SU-DHL-6 (cell line): ENCODE measurements at regions not wholly inside any gene's neighbourhood (a gene's known extent, or its start where the extent isn't known, plus 50 kb on each side); places are given as distances from the start of the nearest gene placed in this dataset.

ENCODE experiments used
- H2AFZ ChIP-seq: fragments of 200-600 bp; sonication (generic); 2 replicates; pipeline ENCODE4 v1.6.1; 2014; ENCODE audit warnings: low read depth, mild to moderate bottlenecking, moderate library complexity, mixed read lengths, antibody characterized with exemption, low read length; ENCODE audit not compliant: severe bottlenecking
- H3F3A ChIP-seq: fragments of 200-600 bp; shearing (Covaris generic); 2 replicates; pipeline ENCODE4 v1.6.0; 2016; ENCODE audit warnings: antibody characterized with exemption, mild to moderate bottlenecking; ENCODE audit not compliant: insufficient read depth
- H3K27ac ChIP-seq: fragments of 200-600 bp; sonication (generic); 2 replicates; pipeline ENCODE4 v1.5.1; 2016; ENCODE audit warnings: low read depth, mild to moderate bottlenecking, low read length, moderate library complexity, mixed read lengths
- H3K27me3 ChIP-seq: fragments of 200-600 bp; sonication (generic), shearing (Covaris generic); 2 replicates; pipeline ENCODE4 v1.6.0; 2014; ENCODE audit warnings: mild to moderate bottlenecking, low read length
- H3K36me3 ChIP-seq: fragments of 200-600 bp; sonication (generic); 2 replicates; pipeline ENCODE4 v1.6.1; 2014; ENCODE audit warnings: mild to moderate bottlenecking, low read length, mixed read lengths
- H3K4me2 ChIP-seq: fragments of 300-600, 200-600 bp; shearing (Covaris generic), sonication (generic); 2 replicates; pipeline ENCODE4 v1.6.0; 2014; ENCODE audit warnings: low read length, low read depth, mild to moderate bottlenecking; ENCODE audit not compliant: poor library complexity, severe bottlenecking
- H3K4me3 ChIP-seq: fragments of 200-600 bp; sonication (generic); 2 replicates; pipeline ENCODE4 v1.5.1; 2014; ENCODE audit warnings: antibody characterized with exemption, low read length, mild to moderate bottlenecking, mixed read lengths; ENCODE audit not compliant: insufficient read depth, poor library complexity, severe bottlenecking
- H3K79me2 ChIP-seq: fragments of 200-600 bp; sonication (generic); 2 replicates; pipeline ENCODE4 v1.6.1; 2014; ENCODE audit warnings: mild to moderate bottlenecking, low read length, moderate library complexity; ENCODE audit not compliant: insufficient read depth
- H3K9ac ChIP-seq: fragments of 200-600 bp; sonication (generic); 2 replicates; pipeline ENCODE4 v1.7.0; 2014; ENCODE audit warnings: mild to moderate bottlenecking, low read length
- H3K9me2 ChIP-seq: fragments of 200-600 bp; sonication (generic); replicated peaks from 2 replicates; pipeline ENCODE4 v1.6.1; 2014; ENCODE audit warnings: low read length; ENCODE audit not compliant: insufficient read depth
- H3K9me3 ChIP-seq: fragments of 200-600 bp; sonication (generic); 2 replicates; pipeline ENCODE4 v1.6.1; 2014; ENCODE audit warnings: low read length, mixed read lengths; ENCODE audit not compliant: insufficient read depth
- H4K20me1 ChIP-seq: fragments of 200-600 bp; sonication (generic); 2 replicates; pipeline ENCODE4 v1.6.1; 2014; ENCODE audit warnings: low read depth, mild to moderate bottlenecking, antibody characterized with exemption, low read length, moderate library complexity, mixed read lengths
- CTCF ChIP-seq: fragments of 200-600 bp; sonication (generic); IDR thresholded peaks from one replicate; pipeline ENCODE4 v1.5.1; 2017; ENCODE audit warnings: antibody characterized with exemption, mild to moderate bottlenecking, low read length, moderate library complexity; ENCODE audit not compliant: insufficient read depth, poor library complexity, severe bottlenecking
- EZH2phosphoT487 ChIP-seq: fragments of 200-600 bp; sonication (generic), shearing (Covaris generic); conservative IDR thresholded peaks from 2 replicates; pipeline ENCODE4 v1.6.1; 2018; ENCODE audit warnings: mild to moderate bottlenecking, antibody characterized with exemption, low read length, moderate library complexity, mixed read lengths

GRCh38 chr19:32219392-32219791 lies 126.0 kb upstream of the ZNF507 start:
- Histone ChIP-seq H4K20me1 (no peaks in the 10 kb centered on the region), H3K9me3 (no peaks in the 10 kb centered on the region), H3K27ac (no peak overlapping the region), H3K27me3 (no peaks in the 10 kb centered on the region), H3K9me2 (no peaks in the 10 kb centered on the region), H2AFZ (no peak overlapping the region), H3K9ac (no peak overlapping the region), H3K4me2 (no peak overlapping the region), H3K36me3 (no peaks in the 10 kb centered on the region), H3F3A (no peaks in the 10 kb centered on the region), H3K79me2 (no peaks in the 10 kb centered on the region), H3K4me3 (no peak overlapping the region)
- TF ChIP-seq CTCF: no peak
- TF ChIP-seq EZH2phosphoT487: no peak

DNA sequence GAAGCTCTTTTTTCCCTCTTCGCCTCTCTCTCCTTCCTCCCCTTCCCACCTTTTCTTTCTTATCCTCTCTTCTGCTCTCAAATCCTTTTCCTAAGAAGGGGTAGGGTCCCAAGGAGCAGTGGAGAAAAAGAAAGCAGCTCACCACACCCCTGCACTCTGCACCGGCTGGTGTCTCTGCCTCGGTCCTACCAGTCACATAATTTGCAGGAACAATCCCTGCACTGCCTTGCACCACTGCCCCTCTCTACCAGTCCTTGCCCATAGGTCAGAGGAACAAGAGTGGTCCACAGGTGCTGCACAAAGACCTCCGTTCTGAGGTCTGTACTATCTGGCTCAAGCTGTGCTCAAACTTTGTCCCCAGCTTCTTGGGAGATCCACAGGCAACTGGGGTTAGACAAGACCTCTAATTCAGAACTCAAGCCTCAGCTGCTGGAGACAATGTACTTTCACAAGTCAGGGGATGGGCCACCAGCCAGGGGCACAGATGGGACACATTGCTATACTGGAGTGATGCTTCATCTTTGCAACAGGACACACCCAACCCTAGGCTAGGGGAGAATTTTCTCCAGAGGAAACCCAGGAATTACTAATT lies 125.4 kb upstream of the ZNF507 start:
- Histone ChIP-seq H3K9me2 (no peaks in the 10 kb centered on the region), H3K36me3 (no peaks in the 10 kb centered on the region), H2AFZ (no peak overlapping the region), H3K9me3 (no peaks in the 10 kb centered on the region), H3K9ac (no peak overlapping the region), H3K79me2 (no peaks in the 10 kb centered on the region), H4K20me1 (no peaks in the 10 kb centered on the region), H3K4me2 (no peak overlapping the region), H3K27ac (no peak overlapping the region), H3K27me3 (no peaks in the 10 kb centered on the region), H3K4me3 (no peak overlapping the region), H3F3A (no peaks in the 10 kb centered on the region)
- TF ChIP-seq CTCF: no peak

DNA sequence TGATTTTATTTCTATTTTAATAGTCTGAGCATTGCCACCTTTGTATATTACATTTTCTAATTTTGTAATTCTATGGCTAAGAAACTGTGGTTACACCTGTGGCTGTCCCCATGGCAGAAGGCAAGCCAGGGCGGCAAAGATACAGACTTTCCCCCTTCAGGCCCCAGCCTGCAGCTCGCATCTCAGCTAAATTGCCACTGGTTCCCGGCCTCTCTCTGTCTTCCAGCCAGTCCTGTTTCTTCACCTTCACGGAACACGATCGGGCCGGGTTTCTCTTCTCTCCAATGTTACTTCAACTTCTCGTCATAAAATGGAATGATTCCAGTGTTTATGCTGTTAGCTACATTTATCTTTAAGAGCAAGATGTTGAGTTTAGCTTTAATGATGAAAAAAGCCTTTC lies 124.5 kb upstream of the ZNF507 start:
- H3F3A ChIP-seq: no peaks in the 10 kb centered on the region
- H3K36me3 ChIP-seq: no peaks in the 10 kb centered on the region
- no peaks in the 10 kb centered on the region for H3K9me2 ChIP-seq
- H3K79me2 ChIP-seq: no peaks in the 10 kb centered on the region
- H3K27me3 ChIP-seq: no peaks in the 10 kb centered on the region
- H3K4me3 ChIP-seq: no peak overlapping the region
- H4K20me1 ChIP-seq: no peaks in the 10 kb centered on the region
- H3K9me3 ChIP-seq: no peaks in the 10 kb centered on the region
- H3K27ac ChIP-seq: no peak overlapping the region
- no peak for TF ChIP-seq EZH2phosphoT487
- TF ChIP-seq CTCF: no peak
- H3K9ac ChIP-seq: no peak overlapping the region
- no peak overlapping the region for H2AFZ ChIP-seq
- H3K4me2 ChIP-seq: no peak overlapping the region
